Lower lobe of right lung (tissue), 2 donors: ENCODE measurements at regions not wholly inside any gene's neighbourhood (a gene's known extent, or its start where the extent isn't known, plus 50 kb on each side); places are given as distances from the start of the nearest gene placed in this dataset.

Experiments used
- ATAC-seq, 2 donors: fragments of 200-7000 bp; cut with Tn5 transposase; one replicate each; pipeline ENCODE4 v1.9.1; 2020 to 2022; ENCODE audit warnings: mild to moderate bottlenecking in 2 of 2, moderate library complexity in 2 of 2
- DNase-seq: peaks from one replicate; pipeline ENCODE4 v3.0.0-alpha.2; 2020
- H3K27ac ChIP-seq: fragments of 200-600 bp; one replicate; pipeline ENCODE4 v1.8.0; 2022
- H3K27me3 ChIP-seq: fragments of 200-600 bp; one replicate; pipeline ENCODE4 v1.8.0; 2022; ENCODE audit warnings: low read depth
- H3K36me3 ChIP-seq: fragments of 200-600 bp; one replicate; pipeline ENCODE4 v1.8.0; 2022; ENCODE audit warnings: mild to moderate bottlenecking
- H3K4me1 ChIP-seq: fragments of 200-600 bp; one replicate; pipeline ENCODE4 v1.8.0; 2022
- H3K4me3 ChIP-seq: fragments of 200-600 bp; one replicate; pipeline ENCODE4 v1.8.0; 2022; ENCODE audit warnings: mild to moderate bottlenecking
- H3K9me3 ChIP-seq: fragments of 200-600 bp; one replicate; pipeline ENCODE4 v1.8.0; 2022
- intact Hi-C: fragments of 100-400 bp; cut with DNase I; formaldehyde crosslinking; loops from one replicate; pipeline ENCODE4 v1.11.0; 2022
- TF ChIP-seq, protein P1 (sequence below): fragments of 200-600 bp; IDR thresholded peaks from one replicate; pipeline ENCODE4 v1.8.0; 2022; ENCODE audit warnings: antibody characterized with exemption, mild to moderate bottlenecking
- donor health status: DM: no; HTN: yes; CAD: no; lungs with severe emphysema.

DNA sequence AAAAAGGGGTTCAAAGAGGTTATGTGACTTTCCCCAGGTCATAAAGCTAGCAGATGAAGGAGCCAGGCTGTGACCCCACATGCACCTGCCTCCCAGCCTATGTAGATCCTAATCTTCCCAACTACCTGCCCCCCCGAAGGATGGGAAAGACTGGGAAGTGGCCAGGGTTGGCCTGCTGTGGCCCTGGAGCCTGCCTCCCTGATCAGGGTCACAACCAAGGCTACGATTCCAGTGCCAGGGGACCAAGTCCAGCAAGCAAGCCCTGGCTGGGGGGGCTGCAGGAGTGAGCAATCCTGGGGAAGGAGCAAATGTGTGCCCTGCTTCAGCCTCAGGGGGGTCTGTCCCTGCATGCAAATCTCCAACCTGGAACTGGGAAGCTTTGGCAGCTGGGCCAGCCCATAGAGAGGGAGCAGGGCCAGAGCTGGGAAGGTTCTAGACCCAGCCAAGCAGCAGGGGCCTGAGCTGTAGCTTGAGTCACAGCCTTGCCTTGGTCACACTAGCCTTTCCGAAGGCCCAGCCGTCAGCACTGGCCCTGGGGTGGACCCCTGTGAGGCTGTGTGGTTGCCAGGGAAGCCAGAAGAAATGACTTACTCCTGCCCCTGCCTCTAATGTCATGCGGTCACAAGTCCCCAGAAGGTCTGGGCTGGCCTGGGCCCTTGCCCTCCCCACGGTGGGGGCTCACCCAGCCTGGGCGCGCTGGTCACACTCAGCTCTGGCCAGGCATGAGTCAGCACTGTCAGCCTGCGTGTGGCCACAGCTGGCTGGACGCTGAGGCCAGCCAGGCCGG, 96.4 kb upstream of the ZMIZ1 start:
- peak; percentile 61 for DNase-seq
- Histone ChIP-seq H3K4me1 (peaks cover 39% of the 10 kb centered on the region), H3K9me3 (no peaks in the 10 kb centered on the region), H3K27ac (peak overlapping the region; percentile 93), H3K4me3 (peak overlapping the region; percentile 57), H3K36me3 (no peaks in the 10 kb centered on the region), H3K27me3 (no peaks in the 10 kb centered on the region)
- peak; percentile 60 to 69 for ATAC-seq
- TF ChIP-seq, protein P1, sequence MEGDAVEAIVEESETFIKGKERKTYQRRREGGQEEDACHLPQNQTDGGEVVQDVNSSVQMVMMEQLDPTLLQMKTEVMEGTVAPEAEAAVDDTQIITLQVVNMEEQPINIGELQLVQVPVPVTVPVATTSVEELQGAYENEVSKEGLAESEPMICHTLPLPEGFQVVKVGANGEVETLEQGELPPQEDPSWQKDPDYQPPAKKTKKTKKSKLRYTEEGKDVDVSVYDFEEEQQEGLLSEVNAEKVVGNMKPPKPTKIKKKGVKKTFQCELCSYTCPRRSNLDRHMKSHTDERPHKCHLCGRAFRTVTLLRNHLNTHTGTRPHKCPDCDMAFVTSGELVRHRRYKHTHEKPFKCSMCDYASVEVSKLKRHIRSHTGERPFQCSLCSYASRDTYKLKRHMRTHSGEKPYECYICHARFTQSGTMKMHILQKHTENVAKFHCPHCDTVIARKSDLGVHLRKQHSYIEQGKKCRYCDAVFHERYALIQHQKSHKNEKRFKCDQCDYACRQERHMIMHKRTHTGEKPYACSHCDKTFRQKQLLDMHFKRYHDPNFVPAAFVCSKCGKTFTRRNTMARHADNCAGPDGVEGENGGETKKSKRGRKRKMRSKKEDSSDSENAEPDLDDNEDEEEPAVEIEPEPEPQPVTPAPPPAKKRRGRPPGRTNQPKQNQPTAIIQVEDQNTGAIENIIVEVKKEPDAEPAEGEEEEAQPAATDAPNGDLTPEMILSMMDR = no peak
- intact Hi-C loops = no loop called here

DNA sequence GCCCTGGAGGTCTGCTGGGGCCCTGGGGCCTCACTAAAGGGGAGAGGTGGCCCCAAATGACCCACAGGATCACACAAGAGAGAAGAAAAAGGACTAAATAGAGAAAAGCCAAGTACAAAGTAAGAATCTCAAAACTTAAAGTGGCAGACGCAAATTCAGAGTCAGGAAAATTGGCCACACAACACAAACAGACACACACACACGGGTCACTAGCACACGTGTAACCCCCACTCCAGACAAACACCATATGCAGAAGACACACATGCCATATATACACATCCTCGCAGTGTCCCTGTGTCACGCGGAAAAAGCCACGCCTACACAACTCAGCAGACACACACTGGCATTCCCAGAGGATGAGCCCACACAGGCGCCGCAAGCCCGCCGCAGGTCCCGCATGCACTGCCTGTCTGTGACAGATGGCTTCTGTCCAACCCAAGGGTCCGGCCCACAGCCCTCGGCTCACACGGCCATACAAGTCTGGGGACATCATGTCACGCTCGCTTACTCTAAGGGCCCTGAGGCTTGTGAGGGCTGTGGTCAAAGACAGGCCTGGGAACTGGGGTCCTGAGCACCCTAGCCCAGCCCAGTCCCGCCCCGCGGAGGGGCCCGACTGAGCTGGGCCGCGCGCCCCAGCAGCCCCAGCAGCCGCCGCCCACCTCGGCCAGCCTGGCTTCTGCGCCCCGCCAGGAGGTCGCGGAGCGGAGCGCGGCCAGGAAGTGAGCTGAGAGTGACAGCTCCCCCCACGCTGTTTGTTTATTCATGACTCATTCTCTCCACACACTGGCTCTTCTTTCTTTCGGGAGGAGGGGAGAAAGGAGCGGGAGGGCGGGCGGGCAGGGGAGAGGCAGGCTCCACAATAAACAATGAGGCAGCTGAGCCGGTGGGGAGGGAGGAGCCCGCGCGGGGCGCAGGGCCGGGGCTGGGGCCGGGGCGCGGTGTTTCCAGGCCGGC, 95.5 kb upstream of the ZMIZ1 start:
- H3K9me3 ChIP-seq = no peaks in the 10 kb centered on the region
- DNase-seq (peak; percentile 79), ATAC-seq (peak; percentile 83)
- no peaks in the 10 kb centered on the region for H3K27me3 ChIP-seq
- H3K36me3 ChIP-seq = no peaks in the 10 kb centered on the region
- intact Hi-C loops = no loop called here
- TF ChIP-seq, protein P1 = no peak
- H3K4me3 ChIP-seq = peak overlapping the region; percentile 57
- H3K27ac ChIP-seq = peak overlapping the region; percentile 93
- peaks cover 47% of the 10 kb centered on the region for H3K4me1 ChIP-seq

DNA sequence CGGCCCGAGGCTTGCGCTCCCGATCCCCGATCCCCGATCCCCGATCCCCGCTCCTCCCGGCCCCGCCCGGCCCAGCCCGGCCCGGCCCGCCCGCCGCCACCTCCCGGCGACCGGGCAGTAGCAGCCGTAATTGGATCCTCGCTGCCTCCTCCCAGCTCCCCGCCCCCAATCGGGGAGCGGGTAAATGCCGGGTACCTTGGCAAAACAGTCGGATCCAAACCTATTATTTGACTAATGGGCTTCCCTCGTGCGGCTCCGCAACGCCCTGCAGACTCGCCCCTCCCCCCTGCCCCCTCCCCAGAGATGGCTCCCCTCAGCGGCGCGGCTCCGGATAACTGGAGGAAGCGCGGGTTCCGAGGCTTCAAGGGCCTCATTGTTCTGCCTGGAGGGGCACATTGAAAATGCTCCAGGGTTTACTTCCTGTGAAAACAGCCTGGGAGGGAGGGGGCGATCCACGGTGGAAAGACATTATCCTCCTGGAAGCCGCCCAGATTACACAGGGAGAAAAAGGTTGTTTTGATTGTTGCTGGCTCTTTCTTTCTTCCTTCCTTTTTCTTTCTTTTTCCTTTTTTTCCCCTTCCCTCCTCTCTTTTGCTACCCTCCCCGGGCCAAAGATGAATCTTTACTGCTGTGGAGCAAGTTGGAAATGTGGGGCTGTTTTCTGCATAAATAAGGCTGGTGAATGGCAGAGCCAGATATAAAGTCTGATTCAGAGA, 94.7 kb upstream of the ZMIZ1 start:
- Histone ChIP-seq H3K9me3 (no peaks in the 10 kb centered on the region), H3K27me3 (no peaks in the 10 kb centered on the region), H3K36me3 (no peaks in the 10 kb centered on the region), H3K4me1 (peaks cover 47% of the 10 kb centered on the region), H3K4me3 (peak overlapping the region; percentile 57), H3K27ac (peak overlapping the region; percentile 93)
- peak; percentile 66 to 78 for ATAC-seq
- intact Hi-C loops = no loop called here
- TF ChIP-seq, protein P1 = no peak
- DNase-seq = peak; percentile 82

DNA sequence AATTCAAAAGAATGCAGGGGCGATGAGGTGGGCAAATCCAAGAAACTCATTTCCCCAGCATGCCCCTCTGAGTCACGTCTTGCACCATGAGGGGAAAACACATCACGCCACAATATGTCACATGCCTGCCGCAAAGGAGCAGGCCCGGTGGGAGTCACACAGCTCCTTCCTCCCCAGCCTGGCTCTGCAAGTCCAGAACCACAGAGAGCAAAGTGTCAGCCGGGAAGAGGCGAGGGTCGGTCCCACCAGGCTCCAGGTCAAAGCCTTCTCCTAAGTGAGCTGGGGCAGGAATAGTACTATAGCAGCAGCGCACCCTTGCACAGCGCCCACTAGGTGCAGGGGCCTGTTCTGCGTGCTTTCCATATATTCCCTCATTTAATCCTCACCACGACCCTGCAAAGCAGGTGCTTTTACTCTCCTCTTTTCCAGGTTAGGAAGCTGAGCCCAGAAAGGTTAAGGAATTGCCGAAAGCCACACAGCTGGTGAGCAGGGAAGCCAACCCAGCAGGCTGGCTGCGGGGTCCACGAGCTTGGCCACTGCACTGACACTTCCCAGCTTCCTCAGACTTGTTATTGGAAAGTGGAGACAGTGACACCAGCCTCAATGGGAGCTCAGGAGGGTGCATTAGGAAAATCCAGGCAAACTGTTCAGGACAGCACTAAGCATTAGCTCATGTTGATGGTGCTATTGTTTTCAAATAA, 94.0 kb upstream of the ZMIZ1 start:
- peaks cover 41% of the 10 kb centered on the region for H3K4me1 ChIP-seq
- H3K36me3 ChIP-seq = no peaks in the 10 kb centered on the region
- ATAC-seq (peak; percentile 28 to 34), DNase-seq (peak; percentile 70)
- no peaks in the 10 kb centered on the region for H3K9me3 ChIP-seq
- peak overlapping the region; percentile 57 for H3K4me3 ChIP-seq
- intact Hi-C loops = no loop called here
- H3K27ac ChIP-seq = peak overlapping the region; percentile 93
- no peaks in the 10 kb centered on the region for H3K27me3 ChIP-seq
- TF ChIP-seq, protein P1 = peak; percentile 57
